ENCODE measurements at regions not wholly inside any gene's neighbourhood (a gene's known extent, or its start where the extent isn't known, plus 50 kb on each side); places are given as distances from the start of the nearest gene placed in this dataset.

- no peak for TF ChIP-seq CTCF (IDR thresholded peaks at IDR 0.05)
- ATAC-seq (ENCODE audit: insufficient number of reproducible peaks, low FRiP score, low read depth) (no peak), DNase-seq (ENCODE audit: low spot score) (no peak)
- Histone ChIP-seq H3K4me3 (no peak overlapping the region), H3K4me1 (ENCODE audit: control insufficient read depth in 1 of 2, low read depth in 2 of 2) (no peaks in the 10 kb centered on the region), H3K27me3 (replicated peaks; ENCODE audit: insufficient read depth) (no peaks in the 10 kb centered on the region), H3K27ac (no peak overlapping the region), H3K36me3 (no peaks in the 10 kb centered on the region), H3K9me3 (no peaks in the 10 kb centered on the region)
These were observed 314.2 kb downstream of the FOXL1 start for GRCh38 chr16:86892509-86892908.

GRCh38 chr16:86893506-86893905 lies 315.2 kb downstream of the FOXL1 start:
- no peaks in the 10 kb centered on the region for H3K36me3 ChIP-seq
- DNase-seq (ENCODE audit: low spot score) (no peak), ATAC-seq (ENCODE audit: insufficient number of reproducible peaks, low FRiP score, low read depth) (no peak)
- H3K9me3 ChIP-seq: no peaks in the 10 kb centered on the region
- H3K4me3 ChIP-seq: no peak overlapping the region
- H3K27ac ChIP-seq: no peak overlapping the region
- TF ChIP-seq CTCF (IDR thresholded peaks at IDR 0.05): no peak
- H3K4me1 ChIP-seq (ENCODE audit: control insufficient read depth in 1 of 2, low read depth in 2 of 2): no peaks in the 10 kb centered on the region
- no peaks in the 10 kb centered on the region for H3K27me3 ChIP-seq (replicated peaks; ENCODE audit: insufficient read depth)

- ATAC-seq (ENCODE audit: insufficient number of reproducible peaks, low FRiP score, low read depth) (no peak), DNase-seq (ENCODE audit: low spot score) (no peak)
- H3K4me3 ChIP-seq: no peak overlapping the region
- H3K9me3 ChIP-seq: no peaks in the 10 kb centered on the region
- H3K4me1 ChIP-seq (ENCODE audit: control insufficient read depth in 1 of 2, low read depth in 2 of 2): no peaks in the 10 kb centered on the region
- no peak overlapping the region for H3K27ac ChIP-seq
- no peak for TF ChIP-seq CTCF (IDR thresholded peaks at IDR 0.05)
- no peaks in the 10 kb centered on the region for H3K36me3 ChIP-seq
- no peaks in the 10 kb centered on the region for H3K27me3 ChIP-seq (replicated peaks; ENCODE audit: insufficient read depth)
These were observed 315.7 kb downstream of the FOXL1 start for GRCh38 chr16:86894029-86894567.

- ATAC-seq (ENCODE audit: insufficient number of reproducible peaks, low FRiP score, low read depth) (no peak), DNase-seq (ENCODE audit: low spot score) (no peak)
- Histone ChIP-seq H3K27ac (no peak overlapping the region), H3K36me3 (no peaks in the 10 kb centered on the region), H3K27me3 (replicated peaks; ENCODE audit: insufficient read depth) (no peaks in the 10 kb centered on the region), H3K4me3 (no peak overlapping the region), H3K4me1 (ENCODE audit: control insufficient read depth in 1 of 2, low read depth in 2 of 2) (no peaks in the 10 kb centered on the region), H3K9me3 (no peaks in the 10 kb centered on the region)
- TF ChIP-seq CTCF (IDR thresholded peaks at IDR 0.05): no peak
These were observed 316.6 kb downstream of the FOXL1 start for GRCh38 chr16:86894925-86895324.

- H3K4me1 ChIP-seq (ENCODE audit: control insufficient read depth in 1 of 2, low read depth in 2 of 2): no peaks in the 10 kb centered on the region
- no peaks in the 10 kb centered on the region for H3K9me3 ChIP-seq
- H3K27me3 ChIP-seq (replicated peaks; ENCODE audit: insufficient read depth): no peaks in the 10 kb centered on the region
- H3K27ac ChIP-seq: no peak overlapping the region
- ATAC-seq (ENCODE audit: insufficient number of reproducible peaks, low FRiP score, low read depth): no peak
- DNase-seq (ENCODE audit: low spot score): no peak
- no peak for TF ChIP-seq CTCF (IDR thresholded peaks at IDR 0.05)
- no peaks in the 10 kb centered on the region for H3K36me3 ChIP-seq
- H3K4me3 ChIP-seq: no peak overlapping the region
These were observed 317.3 kb downstream of the FOXL1 start for GRCh38 chr16:86895606-86896005.

Measured in thoracic aorta (tissue), 2 donors.